Ishikawa (cell line): ENCODE measurements at regions not wholly inside any gene's neighbourhood (a gene's known extent, or its start where the extent isn't known, plus 50 kb on each side); places are given as distances from the start of the nearest gene placed in this dataset.

Experiments
- CEBPB ChIP-seq: IDR thresholded peaks from 2 replicates; pipeline ENCODE4 v1.6.1; 2012
- CREB1 ChIP-seq: IDR thresholded peaks from 2 replicates; pipeline ENCODE4 v1.6.1; 2012; ENCODE audit warnings: low read depth
- EGR1 ChIP-seq: IDR thresholded peaks from 2 replicates; pipeline ENCODE4 v1.6.1; 2012
- EP300 ChIP-seq: IDR thresholded peaks from 2 replicates; pipeline ENCODE4 v1.6.1; 2012; ENCODE audit warnings: borderline replicate concordance
- FOXM1 ChIP-seq: IDR thresholded peaks from 2 replicates; pipeline ENCODE4 v1.6.1; 2012; ENCODE audit warnings: low read depth, borderline replicate concordance
- NFIC ChIP-seq: IDR thresholded peaks from 2 replicates; pipeline ENCODE4 v1.6.1; 2012
- RAD21 ChIP-seq: IDR thresholded peaks from 2 replicates; pipeline ENCODE4 v1.6.1; 2012; ENCODE audit warnings: low read depth
- TAF1 ChIP-seq: IDR thresholded peaks from 2 replicates; pipeline ENCODE4 v1.6.1; 2012; ENCODE audit warnings: low read depth, mild to moderate bottlenecking
- TCF12 ChIP-seq: IDR thresholded peaks from 2 replicates; pipeline ENCODE4 v1.6.1; 2012; ENCODE audit warnings: low read depth
- TEAD4 ChIP-seq: IDR thresholded peaks from 2 replicates; pipeline ENCODE4 v1.6.1; 2012
- YY1 ChIP-seq: IDR thresholded peaks from 2 replicates; pipeline ENCODE4 v1.6.1; 2012; ENCODE audit warnings: low read depth
- ZBTB7A ChIP-seq: IDR thresholded peaks from 2 replicates; pipeline ENCODE4 v1.6.1; 2012; ENCODE audit warnings: low read depth
- TF ChIP-seq, protein P1 (sequence below): IDR thresholded peaks from 2 replicates; pipeline ENCODE4 v1.6.1; 2012; ENCODE audit warnings: low read depth, mild to moderate bottlenecking
- TF ChIP-seq, protein P2 (sequence below): IDR thresholded peaks from 2 replicates; pipeline ENCODE4 v1.6.1; 2012
- TF ChIP-seq, protein P3 (sequence below): IDR thresholded peaks from 2 replicates; pipeline ENCODE4 v1.6.1; 2012

DNA sequence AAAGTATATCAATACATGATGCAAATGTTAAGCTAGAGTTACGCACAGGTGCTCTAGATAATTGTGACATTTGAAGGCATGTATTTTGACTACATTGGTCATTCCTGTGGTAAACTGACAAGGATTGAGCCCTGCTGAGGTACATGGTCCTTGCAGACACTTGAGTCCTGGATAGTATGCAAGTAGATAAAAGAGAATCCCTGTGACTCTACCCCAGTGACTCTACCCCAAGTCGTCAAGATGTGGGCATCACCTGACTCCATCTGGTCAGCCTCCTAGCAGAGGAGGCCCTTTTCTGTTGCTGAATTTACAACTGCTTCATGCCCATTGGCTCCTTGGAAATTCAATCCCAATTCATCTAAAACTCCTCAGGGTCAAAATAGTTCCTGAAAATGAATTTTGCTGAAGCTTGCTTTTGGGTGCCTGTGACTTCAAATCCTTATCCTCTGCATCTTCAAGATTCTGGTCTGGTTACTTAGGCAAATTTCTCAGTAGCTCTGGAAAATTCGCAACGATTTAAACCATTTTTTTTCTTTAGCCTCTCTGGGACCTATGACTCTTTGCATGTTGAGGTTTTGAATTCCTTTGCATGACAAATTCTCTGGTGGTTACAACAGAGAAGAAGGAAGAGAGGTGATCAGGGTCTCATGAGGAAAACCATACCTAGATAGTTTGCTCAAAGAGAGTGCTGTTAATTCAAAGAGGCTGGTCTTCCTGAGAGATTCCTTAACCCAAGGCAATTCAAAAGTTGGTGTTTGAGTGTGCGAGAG lies 422.1 kb downstream of the FGF9 start:
- TF ChIP-seq CREB1 (no peak), YY1 (no peak), TEAD4 (no peak), TCF12 (no peak), TAF1 (no peak), EGR1 (no peak), FOXM1 (no peak), RAD21 (no peak), CEBPB (no peak), ZBTB7A (no peak)
- TF ChIP-seq, protein P1, sequence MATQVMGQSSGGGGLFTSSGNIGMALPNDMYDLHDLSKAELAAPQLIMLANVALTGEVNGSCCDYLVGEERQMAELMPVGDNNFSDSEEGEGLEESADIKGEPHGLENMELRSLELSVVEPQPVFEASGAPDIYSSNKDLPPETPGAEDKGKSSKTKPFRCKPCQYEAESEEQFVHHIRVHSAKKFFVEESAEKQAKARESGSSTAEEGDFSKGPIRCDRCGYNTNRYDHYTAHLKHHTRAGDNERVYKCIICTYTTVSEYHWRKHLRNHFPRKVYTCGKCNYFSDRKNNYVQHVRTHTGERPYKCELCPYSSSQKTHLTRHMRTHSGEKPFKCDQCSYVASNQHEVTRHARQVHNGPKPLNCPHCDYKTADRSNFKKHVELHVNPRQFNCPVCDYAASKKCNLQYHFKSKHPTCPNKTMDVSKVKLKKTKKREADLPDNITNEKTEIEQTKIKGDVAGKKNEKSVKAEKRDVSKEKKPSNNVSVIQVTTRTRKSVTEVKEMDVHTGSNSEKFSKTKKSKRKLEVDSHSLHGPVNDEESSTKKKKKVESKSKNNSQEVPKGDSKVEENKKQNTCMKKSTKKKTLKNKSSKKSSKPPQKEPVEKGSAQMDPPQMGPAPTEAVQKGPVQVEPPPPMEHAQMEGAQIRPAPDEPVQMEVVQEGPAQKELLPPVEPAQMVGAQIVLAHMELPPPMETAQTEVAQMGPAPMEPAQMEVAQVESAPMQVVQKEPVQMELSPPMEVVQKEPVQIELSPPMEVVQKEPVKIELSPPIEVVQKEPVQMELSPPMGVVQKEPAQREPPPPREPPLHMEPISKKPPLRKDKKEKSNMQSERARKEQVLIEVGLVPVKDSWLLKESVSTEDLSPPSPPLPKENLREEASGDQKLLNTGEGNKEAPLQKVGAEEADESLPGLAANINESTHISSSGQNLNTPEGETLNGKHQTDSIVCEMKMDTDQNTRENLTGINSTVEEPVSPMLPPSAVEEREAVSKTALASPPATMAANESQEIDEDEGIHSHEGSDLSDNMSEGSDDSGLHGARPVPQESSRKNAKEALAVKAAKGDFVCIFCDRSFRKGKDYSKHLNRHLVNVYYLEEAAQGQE: no peak
- TF ChIP-seq, protein P2, sequence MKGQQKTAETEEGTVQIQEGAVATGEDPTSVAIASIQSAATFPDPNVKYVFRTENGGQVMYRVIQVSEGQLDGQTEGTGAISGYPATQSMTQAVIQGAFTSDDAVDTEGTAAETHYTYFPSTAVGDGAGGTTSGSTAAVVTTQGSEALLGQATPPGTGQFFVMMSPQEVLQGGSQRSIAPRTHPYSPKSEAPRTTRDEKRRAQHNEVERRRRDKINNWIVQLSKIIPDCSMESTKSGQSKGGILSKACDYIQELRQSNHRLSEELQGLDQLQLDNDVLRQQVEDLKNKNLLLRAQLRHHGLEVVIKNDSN: no peak
- TF ChIP-seq, protein P3, sequence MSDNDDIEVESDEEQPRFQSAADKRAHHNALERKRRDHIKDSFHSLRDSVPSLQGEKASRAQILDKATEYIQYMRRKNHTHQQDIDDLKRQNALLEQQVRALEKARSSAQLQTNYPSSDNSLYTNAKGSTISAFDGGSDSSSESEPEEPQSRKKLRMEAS: no peak

DNA sequence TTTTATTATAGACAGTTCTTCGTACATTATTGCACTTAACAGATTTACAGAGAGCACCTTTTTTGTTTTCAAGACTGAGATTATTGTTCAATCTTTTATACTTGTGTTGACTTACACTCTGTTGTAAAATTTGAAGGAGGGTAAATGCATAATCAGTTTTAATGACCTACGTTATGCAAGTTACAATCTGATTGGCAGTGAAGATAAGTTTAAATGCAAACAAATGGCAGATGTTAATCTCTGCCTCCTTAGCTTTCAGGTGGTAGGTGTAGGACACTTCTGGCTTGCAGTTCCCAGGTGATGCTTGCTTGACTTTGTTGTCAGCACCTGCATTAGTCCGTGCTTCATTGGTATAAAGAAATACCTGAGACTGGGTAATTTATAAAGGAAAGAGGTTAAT lies 424.9 kb downstream of the FGF9 start:
- TF ChIP-seq RAD21: no peak
- TF ChIP-seq, protein P1: no peak
- TF ChIP-seq TEAD4: no peak
- no peak for TF ChIP-seq CREB1
- TF ChIP-seq EGR1: no peak
- no peak for TF ChIP-seq TAF1
- TF ChIP-seq NFIC: no peak
- no peak for TF ChIP-seq CEBPB
- TF ChIP-seq ZBTB7A: no peak
- TF ChIP-seq TCF12: no peak
- TF ChIP-seq, protein P2: no peak
- TF ChIP-seq EP300: no peak
- no peak for TF ChIP-seq YY1
- no peak for TF ChIP-seq FOXM1
- TF ChIP-seq, protein P3: no peak

DNA sequence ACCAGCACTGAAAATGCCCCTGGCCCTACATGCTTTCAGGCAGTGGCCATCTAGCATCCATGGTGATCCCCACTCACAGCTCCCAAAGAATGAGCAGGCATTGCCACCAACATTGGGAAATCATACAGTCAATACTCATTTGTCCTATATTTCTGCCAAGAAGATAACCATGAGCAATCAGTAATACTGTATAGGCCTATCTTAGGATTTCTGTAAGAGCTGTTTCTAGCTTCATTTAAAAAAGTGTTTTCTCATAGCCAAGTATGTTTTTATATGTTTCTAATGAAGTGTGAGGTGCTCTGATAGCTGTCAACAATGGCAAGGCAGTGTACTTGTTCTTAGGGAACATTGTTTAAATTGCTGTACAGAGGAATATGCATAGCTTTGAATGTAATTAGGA lies 428.7 kb downstream of the FGF9 start:
- TF ChIP-seq ZBTB7A (no peak), RAD21 (no peak), CEBPB (no peak), NFIC (no peak), CREB1 (no peak), FOXM1 (no peak), TAF1 (no peak), EGR1 (no peak), EP300 (no peak)
- TF ChIP-seq, protein P3: no peak
- TF ChIP-seq, protein P2: no peak
- TF ChIP-seq, protein P1: no peak
